ENCODE measurements at regions not wholly inside any gene's neighbourhood (a gene's known extent, or its start where the extent isn't known, plus 50 kb on each side); places are given as distances from the start of the nearest gene placed in this dataset.

DNA sequence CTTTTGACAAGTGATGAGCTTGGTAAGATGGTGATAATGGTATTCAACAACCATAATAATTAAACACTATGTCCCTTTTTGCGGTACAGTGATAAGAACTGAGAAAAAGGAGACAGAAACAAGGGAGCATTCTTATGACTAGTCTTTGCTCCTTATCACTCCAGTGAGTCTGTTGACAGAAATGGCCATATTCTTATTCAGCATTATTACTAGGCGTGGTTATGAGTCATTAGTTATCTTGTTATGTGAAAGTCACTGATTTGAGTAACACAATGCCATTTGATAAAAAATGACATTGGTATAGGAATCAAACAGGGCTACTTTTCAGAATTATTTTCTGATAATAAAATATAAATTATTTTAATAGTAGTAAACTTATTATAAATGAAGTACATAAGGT is 193.5 kb downstream of the C3orf38 start:
- TF ChIP-seq CTCF (conservative IDR thresholded peaks at IDR 0.05) (no peak), ZFX (IDR thresholded peaks at IDR 0.05) (no peak)

All from C4-2B (cell line).